GM19438 (cell line): ENCODE measurements at regions not wholly inside any gene's neighbourhood (a gene's known extent, or its start where the extent isn't known, plus 50 kb on each side); places are given as distances from the start of the nearest gene placed in this dataset.

ENCODE experiments used
- ATAC-seq: cut with Tn5 transposase; IDR thresholded peaks from one replicate; pipeline ENCODE4 v1.9.1; 2021; ENCODE audit warnings: low read depth; ENCODE audit not compliant: unreplicated experiment

DNA sequence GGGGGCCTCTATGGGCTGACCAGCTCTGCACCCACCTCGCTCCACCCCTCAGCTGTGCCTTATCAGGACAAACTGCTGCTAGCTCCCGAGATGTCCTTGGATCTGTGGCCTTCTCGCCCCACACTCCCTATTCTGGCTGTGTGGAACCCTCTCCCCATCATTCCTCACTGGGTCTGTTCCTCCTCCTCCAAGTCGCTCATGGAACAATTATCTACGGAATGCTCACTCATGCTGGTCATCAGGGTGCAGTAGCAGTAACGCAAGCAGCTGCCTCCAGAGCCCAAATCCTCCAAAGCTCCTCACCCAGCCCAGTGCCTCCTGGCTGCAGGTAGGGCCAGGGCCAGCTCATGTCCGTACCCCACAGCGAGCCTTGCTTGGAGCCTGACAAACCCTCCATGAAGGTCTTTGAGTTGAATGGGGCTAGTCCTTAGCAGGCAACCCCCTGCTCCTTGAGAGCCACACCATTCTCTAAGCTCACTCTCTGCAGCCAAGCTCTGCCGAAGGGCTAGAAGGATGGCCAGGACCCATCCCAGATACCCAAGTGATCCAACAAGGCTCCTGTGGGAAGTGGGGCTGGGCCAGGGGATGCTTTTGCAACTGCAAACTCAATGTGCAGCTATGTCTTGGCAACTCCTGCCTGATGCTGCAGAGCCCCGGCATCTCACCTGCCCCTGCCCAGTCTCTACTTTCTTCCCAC, 977.8 kb downstream of the TBC1D22A start:
- no peak for ATAC-seq

DNA sequence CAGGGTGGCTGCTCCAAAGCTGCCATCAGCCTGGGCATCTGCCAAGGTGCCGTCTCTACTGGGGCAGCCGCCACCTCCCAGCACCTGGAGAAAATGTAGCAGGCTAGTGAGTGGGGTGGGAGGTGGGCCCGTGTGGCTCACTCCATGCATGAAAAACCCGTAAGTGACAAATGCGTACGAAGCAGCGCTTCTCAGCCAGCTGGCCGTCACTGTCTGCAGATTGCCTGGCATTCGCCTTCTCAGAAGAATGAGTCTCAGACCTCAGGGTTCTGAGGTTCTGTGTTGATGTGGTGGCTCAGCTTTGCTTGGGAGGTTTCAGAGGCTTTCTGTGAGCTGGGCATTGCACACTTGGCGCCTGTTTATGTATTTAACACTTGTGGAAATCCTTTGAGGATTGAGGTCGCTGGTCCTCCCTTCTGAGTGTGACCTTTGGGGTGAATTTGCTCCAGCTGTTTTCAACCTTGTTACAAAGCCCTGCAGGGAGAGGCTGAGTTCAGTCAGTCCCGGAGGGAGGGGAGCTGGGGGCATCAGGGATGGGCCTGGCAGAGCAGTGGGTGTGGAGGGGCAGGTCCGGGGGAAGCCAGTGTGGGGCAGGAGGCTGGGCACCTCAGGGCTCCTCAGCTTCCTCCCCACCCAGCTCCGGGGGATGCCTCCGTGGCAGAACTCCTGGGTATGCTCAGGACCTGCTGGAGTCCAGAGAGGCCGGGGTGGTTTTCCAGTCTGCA, 977.0 kb downstream of the TBC1D22A start:
- ATAC-seq: no peak

DNA sequence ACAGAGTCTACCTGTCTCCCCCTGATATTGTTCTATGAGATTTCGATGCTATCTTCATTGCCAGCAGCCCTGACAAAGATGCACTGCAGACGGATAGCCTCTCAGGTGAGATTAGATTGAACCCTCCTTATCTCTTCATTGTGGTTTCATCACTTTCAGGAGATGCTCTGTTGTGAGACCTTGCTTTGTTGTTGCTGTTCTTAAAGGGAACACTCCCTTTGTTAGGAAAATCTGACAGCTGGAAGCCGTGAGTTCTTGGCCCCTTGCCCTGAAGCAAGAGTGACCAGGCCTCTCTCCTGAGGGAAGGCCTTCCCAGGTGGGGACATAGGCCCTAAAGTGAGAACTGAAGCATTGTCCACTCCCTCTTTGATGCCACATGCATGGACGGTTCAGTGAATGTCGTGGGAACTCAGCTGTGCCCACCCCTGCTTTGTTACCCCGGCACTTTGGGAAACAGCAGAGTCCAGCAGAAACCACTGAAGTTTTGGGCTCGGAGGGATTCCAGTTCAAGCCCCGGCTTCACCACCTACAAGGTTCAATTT, 976.1 kb downstream of the TBC1D22A start:
- no peak for ATAC-seq

DNA sequence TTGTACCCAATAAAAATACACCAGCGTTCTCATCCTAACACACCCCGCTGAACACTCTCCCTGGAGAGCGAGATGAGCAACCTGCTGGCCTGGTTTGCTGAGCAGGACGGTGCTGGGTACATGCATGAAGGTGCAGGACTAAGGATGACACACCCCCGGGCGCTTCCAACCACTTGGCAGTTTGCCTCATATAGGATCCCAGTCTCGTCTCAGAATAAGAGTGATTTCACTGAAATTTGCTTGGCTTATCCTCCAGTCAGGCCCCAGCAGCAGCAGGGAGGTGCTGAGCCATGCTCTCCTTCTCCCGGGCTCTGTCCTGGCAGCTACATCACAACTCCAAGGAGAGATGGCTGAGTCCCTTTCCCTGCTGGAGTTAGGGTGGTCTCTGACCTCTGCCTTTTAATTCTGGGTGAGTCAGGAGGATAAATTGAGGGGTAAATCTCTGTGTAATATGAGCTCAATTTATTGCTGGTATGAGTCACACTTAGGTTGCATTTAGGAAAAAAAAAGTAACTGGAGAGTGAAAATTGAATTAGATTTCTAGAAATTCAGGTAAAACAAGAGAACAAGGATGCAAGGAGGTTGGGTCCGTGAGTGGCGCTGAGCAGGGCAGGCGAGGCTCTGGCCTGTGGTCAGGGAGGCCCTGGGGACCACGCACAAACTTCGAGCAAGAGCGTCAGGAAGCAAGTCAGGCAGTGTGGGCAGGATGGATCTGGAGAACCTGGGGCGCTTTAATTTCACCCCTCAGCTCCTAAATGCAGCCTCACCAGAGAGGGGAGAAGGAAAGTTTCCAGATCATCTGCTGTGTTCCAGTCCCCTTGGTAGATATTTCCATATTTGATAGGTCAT, 974.0 kb downstream of the TBC1D22A start:
- ATAC-seq: no peak

DNA sequence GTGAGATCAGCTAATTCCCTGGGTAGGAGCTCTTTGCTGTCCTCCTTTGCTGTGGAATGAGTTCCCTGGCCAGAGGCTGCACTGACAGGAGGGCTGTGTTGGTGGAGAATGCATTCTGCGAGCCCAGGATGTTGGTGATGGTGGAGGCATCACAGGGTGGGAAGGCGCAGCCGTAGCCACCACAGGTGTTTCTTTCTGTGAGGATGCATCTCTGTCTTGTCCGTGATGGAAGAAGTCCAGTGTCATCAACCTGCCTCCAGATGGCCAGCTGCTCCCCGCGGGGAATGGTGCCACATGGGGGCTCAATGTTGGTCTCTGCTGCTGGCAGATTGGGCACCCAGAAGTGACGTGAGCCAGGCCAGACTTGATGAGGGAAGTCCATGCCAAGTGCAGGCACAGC, 972.1 kb downstream of the TBC1D22A start:
- no peak for ATAC-seq

DNA sequence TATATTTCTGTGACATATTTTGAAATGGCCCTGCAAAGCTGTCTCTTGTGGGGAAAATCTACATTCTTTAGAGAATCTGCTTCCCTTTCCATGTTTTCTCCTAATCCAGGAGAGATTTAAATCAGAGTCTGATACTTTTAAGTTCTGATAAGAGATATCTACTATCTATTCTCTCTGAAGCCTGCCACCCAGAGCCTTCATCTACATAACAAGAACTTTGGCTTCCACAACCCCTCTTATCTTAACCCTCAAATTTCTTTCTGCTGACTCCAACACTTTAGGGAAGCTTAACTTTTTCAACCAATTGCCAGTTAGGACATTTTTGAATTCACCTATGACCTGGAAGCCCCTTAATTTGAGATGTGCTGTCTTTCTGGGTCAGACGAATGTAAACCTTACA, 965.2 kb downstream of the TBC1D22A start:
- ATAC-seq: no peak

DNA sequence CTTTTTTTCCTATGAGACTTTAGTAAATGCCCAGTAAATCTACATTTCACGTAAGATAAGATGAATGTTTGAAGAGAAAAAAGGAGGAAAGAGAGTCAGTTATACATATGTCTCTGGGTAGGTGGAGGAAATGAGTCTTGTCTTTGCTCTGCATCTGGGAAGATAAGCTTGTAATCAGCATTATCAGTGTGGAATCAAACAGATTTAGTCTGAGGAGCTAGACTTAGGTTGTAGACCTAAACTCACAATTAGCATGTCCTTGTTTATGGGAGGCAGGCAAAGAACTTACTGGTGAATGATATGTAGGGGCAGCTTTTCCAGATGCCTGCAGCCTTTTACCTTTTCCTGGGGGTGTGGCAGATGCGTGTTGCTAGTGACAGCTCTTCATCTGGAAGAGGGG, 962.3 kb downstream of the TBC1D22A start:
- no peak for ATAC-seq

DNA sequence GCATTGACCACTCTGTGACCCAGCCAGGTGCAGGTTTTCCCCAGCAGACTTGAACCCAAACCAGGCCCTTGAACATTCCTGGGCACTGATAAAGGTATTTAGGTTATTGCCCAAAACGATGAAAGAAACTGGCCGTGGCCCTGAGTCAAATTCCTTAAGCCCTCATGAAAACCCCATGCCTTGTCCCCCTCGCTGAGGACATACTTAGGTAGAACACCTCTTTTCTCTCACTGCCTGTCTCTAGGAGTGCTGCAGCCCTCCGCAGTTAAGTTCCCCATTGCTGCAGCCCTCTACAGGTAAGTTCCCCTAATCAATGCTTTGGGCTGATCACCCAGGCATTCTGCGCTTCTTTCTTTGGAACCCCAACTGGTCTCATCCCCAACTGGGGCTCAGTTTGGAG, 961.6 kb downstream of the TBC1D22A start:
- no peak for ATAC-seq

DNA sequence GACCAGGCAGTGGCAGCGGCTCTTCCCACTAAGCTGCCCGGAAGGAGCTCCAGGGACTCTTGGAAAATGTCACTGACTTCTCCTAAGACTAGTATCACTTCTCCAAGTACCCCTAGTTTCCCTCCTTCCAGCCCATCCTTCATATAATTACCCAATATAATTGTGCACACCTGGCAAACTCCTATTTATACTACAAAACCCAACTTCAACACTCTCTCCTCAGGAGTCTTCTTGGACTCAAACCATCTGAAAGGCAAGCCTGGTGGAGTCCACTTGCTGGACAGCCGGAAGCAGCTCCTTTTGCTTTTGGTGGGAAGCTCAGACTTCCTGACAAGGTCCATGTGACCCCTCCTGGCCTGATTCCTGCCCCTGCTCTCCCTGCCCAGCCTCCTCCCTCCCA, 955.9 kb downstream of the TBC1D22A start:
- ATAC-seq: no peak

DNA sequence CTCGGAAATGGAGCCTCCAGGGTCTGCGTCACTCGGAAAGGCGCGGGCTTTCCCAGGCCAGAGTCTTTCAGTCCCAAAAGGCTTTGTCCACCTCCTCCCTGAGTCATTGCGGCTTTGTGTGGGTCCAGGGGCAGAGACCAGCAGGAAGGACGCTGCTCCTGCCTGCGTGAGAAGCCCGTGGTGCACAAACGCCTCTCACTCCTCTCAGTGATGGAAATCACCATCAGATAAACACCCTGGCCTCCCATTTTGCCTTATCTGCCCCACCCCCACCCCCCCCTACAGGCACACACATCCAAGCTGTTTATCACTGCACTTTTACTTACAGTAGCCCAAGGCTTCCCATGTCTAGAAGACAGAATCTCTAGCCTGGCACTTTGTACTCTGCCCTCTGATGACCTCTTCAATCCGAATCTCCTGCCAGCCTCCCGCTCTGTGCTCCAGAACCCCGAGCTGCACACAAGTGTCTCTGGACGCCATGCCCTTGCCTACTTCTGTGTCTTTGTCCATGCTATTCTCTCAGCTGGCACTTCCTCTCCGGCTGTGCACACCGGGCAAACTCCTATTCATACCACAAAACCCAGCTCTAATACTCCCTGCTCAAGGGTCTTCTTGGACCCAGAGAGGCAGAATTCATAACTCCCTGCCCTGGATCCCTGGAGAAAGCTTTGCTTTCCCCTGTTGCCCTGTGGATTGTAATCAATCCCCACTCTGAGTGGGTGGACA, 954.6 kb downstream of the TBC1D22A start:
- no peak for ATAC-seq

DNA sequence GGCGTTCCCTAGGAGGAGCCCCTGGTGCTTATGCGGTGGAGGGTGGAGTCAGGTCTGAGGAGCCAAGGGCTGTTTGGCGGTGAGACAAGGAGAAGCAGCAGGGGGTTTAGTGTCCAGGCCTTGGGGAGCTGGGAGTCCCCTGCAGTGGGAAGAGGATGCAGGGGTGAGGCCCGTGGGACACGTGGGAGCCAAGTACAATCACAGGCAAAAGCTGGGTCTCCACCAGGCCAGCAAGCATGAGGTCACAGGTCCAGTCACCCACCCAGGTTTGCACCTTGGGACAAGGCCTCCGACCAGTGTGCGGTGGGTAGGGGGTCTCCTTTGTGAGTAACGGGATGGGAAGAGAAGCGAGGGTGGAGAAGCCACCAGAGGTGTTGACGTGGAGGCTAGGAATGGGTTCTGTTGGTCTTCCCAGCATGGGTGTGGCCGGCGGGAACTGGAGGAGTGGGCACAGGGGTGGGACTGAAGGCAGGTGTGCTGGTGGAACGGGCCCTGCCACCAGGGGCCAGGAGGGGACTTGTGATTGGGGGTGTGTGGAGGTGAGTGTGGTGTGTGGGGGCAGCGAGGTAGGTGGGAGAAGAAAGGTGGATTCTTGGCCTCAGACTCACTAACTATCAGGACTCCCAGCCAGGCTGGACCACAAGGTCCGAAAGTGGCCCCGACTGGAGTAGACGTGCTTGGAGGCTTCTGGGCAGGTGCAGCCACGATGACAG, 953.6 kb downstream of the TBC1D22A start:
- ATAC-seq: no peak

DNA sequence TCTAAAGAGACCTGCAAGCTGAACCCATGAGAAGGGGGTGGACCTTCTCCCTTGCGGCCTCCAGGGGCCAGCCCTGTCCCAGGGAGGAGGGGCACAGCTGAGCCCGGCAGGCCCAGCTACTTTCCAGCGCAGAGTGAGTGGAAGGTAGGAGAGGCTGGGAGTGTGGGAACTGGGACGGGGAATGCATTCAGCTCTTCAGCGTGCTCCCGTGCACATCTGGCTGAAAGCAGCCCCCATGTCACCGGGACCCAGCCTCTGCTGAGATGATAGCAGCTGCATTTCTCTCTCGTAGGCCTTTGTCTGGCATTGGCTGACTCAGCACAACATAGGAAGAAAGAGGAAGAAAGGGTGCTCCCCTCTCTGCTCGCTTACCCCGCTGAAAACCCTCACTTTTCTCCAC, 951.5 kb downstream of the TBC1D22A start:
- ATAC-seq: no peak

DNA sequence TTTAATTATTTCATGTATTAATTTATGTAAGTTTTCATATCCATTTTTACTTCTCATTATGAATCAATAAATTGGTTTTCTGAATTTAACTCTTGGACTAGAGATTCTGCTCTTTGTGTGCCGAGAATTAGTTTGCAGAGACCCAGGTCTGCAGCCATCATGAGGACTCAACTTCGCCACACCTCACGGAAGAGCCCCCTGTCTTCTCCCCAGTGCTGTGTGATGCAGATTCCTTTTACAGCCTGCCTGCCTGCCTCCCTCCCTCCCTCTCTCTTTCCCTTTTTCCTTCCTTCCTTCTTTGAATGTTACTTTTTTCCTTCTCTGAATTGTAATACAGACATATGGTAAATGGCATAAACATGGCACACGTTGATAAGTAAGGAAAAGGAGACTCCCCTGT, 947.7 kb downstream of the TBC1D22A start:
- ATAC-seq: no peak

DNA sequence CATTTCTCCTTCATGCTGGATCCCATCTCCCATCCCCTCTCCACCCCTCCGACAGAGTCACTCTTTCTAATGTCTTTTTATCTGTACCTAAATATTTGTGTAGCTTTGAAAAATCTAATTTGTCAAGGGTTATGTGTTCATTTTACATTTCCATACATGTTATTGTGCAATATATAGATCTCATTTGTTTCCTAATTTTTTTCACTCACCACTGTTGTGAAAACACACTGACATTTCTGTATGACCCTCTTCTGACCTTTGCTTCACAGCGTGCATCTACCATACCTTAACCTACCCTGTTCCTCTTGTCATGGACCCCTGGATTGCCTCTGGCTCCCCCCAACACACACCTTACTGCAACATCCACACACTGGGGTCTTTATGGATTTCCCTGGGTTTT, 942.9 kb downstream of the TBC1D22A start:
- no peak for ATAC-seq

DNA sequence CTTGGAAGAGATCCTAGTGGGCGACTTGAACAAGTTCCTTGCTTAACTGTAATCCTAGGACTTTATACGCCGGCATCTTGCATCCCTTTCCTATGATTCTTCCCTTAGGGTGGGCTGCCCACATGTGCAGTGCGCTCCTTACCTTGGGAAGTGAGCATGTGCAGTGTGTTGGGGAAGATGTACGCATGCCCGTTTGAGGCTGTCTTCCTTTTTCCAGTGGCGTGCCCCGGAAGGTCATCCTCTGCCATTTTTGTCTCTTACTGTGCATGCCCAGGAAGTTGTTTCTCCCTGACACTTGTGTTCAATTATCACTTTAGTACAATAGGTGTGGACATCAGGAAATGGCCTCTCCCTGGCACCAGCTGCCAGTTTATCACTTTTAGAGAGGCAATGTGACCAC, 936.5 kb downstream of the TBC1D22A start:
- ATAC-seq: no peak

DNA sequence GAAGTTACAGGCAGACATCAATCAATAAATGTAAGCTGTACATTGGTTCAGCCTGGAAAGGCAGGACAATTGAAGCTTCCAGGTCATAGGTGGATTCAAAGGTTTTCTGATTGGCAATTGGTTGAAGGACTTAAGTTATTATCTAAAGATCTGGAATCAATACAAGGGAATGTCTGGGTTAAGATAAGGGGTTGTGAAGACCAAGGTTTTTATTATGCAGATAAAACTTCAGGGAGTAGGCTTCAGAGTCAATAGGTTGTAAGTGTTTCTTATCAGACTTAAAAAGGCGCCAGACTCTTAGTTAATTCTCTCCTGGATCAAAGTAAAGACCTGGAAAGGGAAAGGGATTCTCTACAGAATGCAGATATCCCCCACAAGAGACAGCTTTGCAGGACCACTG, 935.4 kb downstream of the TBC1D22A start:
- ATAC-seq: no peak

DNA sequence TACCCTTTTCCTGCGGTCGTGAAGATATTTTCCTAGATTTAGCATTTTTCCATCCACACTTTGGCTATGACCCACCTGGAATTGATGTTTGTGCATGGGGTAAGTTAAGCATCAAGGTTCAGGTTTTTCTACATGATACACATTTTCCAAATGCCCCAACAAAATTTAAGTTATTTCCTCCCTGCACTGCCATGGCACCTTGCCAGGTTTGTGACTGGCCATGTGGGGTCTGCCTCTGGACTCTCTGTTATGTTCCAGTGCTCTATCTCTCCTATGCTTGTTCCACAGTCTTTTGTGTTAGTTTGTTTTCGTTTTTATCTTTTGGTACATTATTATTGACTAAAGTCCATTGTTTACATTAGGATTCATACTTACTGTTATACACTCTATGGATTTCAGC, 934.3 kb downstream of the TBC1D22A start:
- ATAC-seq: no peak

DNA sequence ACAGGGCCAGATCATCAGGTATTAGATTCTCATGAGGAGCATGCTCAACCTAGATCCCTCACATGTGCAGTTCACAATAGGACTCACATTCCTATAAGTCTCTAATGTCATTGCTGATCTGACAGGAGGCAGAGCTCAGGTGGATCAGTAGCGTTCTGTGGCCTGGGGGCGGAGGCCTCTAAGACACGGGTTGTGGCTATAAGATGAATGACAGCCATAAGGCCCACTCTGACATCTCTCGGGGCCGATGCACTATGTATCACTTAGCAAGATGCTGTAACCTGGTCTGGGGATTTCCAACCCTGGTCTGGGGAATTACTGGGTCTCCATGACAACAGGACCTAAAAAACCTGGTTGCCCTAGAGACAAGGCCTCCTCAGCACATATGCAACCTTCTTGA, 932.7 kb downstream of the TBC1D22A start:
- ATAC-seq: no peak

DNA sequence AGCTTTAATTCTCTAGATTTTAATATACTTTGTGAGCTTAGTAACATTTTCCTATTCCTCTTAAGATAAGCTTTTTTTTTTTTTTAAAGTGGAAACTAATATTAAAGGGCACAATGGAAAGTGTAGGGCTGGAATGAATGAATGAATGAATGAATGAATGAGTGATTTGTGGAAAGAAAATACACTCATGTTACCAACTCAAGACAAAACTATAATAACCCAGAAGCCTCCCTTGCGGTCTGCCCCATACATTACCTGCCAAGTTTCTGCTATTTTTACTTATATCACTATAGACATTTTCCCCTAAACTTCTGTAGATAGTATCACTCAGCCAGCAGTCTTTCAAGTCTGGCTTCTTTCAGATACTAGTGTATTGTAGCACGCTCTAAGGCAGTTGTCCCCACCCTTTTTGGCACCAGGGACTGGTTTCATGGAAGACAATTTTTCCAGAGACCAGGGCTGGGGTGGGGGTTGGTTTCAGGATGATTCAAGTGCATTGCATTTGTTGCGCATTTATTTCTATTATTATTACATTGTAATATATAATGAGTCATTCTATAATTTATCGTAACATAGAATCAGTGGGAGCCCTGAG, 932.2 kb downstream of the TBC1D22A start:
- ATAC-seq: no peak

DNA sequence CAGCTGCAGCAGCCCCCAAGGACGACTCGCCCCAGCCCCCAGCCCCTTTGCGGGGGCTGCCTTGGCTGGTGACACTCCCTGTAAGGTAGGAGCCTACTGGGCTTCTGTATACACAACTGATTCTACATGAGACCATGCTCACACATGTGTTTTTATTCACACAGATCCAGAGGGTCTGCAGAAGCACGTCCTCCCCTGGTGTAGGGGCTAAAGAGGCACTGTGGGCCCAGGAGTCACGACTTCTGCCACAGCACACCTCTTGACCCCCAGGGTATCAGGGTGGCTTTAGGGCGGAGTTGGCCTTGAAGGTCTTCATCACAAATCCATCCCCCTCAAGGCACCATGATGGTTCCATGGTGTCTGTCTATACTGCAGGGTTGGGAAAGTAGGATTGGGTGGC, 931.2 kb downstream of the TBC1D22A start:
- ATAC-seq: no peak
